ENCODE measurements at regions not wholly inside any gene's neighbourhood (a gene's known extent, or its start where the extent isn't known, plus 50 kb on each side); places are given as distances from the start of the nearest gene placed in this dataset.
A peak's percentile ranks its signal among the peaks of the same experiment; 100 is the strongest.

DNA sequence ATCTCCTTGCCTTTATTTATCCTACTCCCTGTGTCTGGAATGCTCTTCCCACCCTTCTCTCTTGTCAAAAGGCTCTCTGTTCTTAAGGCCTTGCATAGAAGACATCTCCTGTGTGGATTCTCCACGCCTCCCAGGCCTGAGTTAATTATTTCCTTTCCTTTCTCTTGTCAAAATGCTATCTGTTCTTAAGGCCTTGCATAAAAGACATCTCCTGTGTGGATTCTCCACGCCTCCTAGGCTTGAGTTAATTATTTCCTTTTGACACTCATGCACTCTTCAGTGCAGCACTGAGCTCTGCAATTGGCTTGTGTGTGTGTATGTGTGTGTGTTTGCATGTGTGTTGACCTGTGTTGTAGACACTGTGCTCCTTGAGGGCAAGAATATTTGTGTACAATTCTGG, 52.1 kb upstream of the DCD start:
- TF ChIP-seq, protein P1, sequence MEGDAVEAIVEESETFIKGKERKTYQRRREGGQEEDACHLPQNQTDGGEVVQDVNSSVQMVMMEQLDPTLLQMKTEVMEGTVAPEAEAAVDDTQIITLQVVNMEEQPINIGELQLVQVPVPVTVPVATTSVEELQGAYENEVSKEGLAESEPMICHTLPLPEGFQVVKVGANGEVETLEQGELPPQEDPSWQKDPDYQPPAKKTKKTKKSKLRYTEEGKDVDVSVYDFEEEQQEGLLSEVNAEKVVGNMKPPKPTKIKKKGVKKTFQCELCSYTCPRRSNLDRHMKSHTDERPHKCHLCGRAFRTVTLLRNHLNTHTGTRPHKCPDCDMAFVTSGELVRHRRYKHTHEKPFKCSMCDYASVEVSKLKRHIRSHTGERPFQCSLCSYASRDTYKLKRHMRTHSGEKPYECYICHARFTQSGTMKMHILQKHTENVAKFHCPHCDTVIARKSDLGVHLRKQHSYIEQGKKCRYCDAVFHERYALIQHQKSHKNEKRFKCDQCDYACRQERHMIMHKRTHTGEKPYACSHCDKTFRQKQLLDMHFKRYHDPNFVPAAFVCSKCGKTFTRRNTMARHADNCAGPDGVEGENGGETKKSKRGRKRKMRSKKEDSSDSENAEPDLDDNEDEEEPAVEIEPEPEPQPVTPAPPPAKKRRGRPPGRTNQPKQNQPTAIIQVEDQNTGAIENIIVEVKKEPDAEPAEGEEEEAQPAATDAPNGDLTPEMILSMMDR (conservative IDR thresholded peaks at IDR 0.05; ENCODE audit: low read depth, low read length) = no peak
- no peak overlapping the region for H3K4me3 ChIP-seq (ENCODE audit: low read depth, low read length)
- DNase-seq (ENCODE audit: low read depth) = peak; percentile 59

Measured in epithelial cell of proximal tubule (primary cell).